Endothelial cell (in vitro differentiated cells): ENCODE measurements at regions not wholly inside any gene's neighbourhood (a gene's known extent, or its start where the extent isn't known, plus 50 kb on each side); places are given as distances from the start of the nearest gene placed in this dataset.

ENCODE experiments used
- DNase-seq: peaks from one replicate; pipeline ENCODE4 v3.0.0; 2021; ENCODE audit warnings: low spot score
- H3K27ac Mint-ChIP-seq: one replicate; pipeline ENCODE4 v1.8.0; 2021; ENCODE audit warnings: mixed read lengths, inconsistent platforms; ENCODE audit not compliant: unreplicated experiment
- H3K27me3 Mint-ChIP-seq: one replicate; pipeline ENCODE4 v1.8.0; 2021; ENCODE audit warnings: mild to moderate bottlenecking, moderate library complexity, mixed read lengths, inconsistent platforms; ENCODE audit not compliant: unreplicated experiment
- H3K36me3 Mint-ChIP-seq: one replicate; pipeline ENCODE4 v1.8.0; 2021; ENCODE audit warnings: mild to moderate bottlenecking, low read depth, mixed read lengths, inconsistent platforms; ENCODE audit not compliant: unreplicated experiment
- H3K4me1 Mint-ChIP-seq: one replicate; pipeline ENCODE4 v1.8.0; 2021; ENCODE audit warnings: mild to moderate bottlenecking, mixed read lengths, inconsistent platforms; ENCODE audit not compliant: unreplicated experiment
- H3K4me3 Mint-ChIP-seq: one replicate; pipeline ENCODE4 v1.8.0; 2021; ENCODE audit warnings: mild to moderate bottlenecking, mixed read lengths, inconsistent platforms; ENCODE audit not compliant: unreplicated experiment
- H3K9me3 Mint-ChIP-seq: one replicate; pipeline ENCODE4 v1.8.0; 2021; ENCODE audit warnings: mixed read lengths, inconsistent platforms; ENCODE audit not compliant: unreplicated experiment
- CTCF ChIP-seq: fragments of 200-600 bp; sonication (generic); IDR thresholded peaks from one replicate; pipeline ENCODE4 v1.5.0; 2021; ENCODE audit warnings: antibody characterized with exemption; ENCODE audit not compliant: unreplicated experiment

DNA sequence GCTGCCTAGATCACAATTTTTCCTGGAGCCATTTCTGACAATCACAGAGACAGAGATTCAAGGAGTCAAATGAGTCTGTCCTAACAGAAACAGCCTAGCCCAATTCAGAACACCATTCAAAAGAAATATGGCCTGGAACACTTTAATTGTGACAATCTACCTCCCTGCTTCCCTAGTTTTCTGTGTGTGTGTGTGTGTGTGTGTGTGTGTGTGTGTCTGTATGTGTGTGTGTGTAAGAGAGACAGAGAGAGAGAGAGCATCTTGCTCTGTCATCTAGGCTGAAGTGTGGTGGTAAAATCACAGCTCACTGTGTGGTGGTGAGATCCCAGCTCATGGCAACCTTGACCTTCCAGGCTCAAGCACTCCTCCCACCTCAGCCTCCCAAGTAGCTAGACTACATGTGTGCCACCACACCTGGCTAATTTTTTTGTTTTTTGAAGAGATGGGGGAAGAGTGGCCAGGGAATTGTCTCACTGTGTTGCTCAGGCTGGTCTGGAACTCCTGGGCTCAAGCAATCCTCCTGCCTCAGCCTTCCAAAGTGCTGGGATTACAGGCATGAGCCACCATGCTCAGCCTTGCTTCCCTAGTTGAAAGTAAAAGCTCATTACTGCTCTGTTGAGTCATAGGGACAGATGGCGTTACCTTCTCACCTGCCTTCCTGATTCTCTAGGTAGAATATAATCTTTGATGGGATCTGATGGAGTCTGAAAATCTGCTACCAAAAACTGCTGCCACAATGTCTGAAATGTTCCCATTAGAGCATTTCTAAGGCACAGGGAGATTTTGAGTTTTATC lies 89.6 kb upstream of the BEND6 start:
- no peak for TF ChIP-seq CTCF
- Mint-ChIP-seq H3K9me3 (no peaks in the 10 kb centered on the region), H3K36me3 (no peaks in the 10 kb centered on the region), H3K27ac (no peak overlapping the region), H3K4me1 (peaks cover 26% of the 10 kb centered on the region), H3K4me3 (no peak overlapping the region), H3K27me3 (peaks cover 4% of the 10 kb centered on the region)
- no peak for DNase-seq

GRCh38 chr6:56864171-56864616 lies 90.7 kb upstream of the BEND6 start:
- Mint-ChIP-seq H3K4me1 (peaks cover 25% of the 10 kb centered on the region), H3K36me3 (no peaks in the 10 kb centered on the region), H3K27me3 (peaks cover 4% of the 10 kb centered on the region), H3K9me3 (no peaks in the 10 kb centered on the region), H3K27ac (no peak overlapping the region), H3K4me3 (no peak overlapping the region)
- no peak for DNase-seq
- no peak for TF ChIP-seq CTCF

- H3K36me3 Mint-ChIP-seq, result no peaks in the 10 kb centered on the region
- H3K27me3 Mint-ChIP-seq, result peaks cover 4% of the 10 kb centered on the region
- DNase-seq, result no peak
- H3K9me3 Mint-ChIP-seq, result no peaks in the 10 kb centered on the region
- H3K4me1 Mint-ChIP-seq, result peaks cover 19% of the 10 kb centered on the region
- no peak overlapping the region for H3K4me3 Mint-ChIP-seq
- TF ChIP-seq CTCF, result no peak
- no peak overlapping the region for H3K27ac Mint-ChIP-seq
Measured at GRCh38 chr6:56863366-56863765, 91.5 kb upstream of the BEND6 start.

DNA sequence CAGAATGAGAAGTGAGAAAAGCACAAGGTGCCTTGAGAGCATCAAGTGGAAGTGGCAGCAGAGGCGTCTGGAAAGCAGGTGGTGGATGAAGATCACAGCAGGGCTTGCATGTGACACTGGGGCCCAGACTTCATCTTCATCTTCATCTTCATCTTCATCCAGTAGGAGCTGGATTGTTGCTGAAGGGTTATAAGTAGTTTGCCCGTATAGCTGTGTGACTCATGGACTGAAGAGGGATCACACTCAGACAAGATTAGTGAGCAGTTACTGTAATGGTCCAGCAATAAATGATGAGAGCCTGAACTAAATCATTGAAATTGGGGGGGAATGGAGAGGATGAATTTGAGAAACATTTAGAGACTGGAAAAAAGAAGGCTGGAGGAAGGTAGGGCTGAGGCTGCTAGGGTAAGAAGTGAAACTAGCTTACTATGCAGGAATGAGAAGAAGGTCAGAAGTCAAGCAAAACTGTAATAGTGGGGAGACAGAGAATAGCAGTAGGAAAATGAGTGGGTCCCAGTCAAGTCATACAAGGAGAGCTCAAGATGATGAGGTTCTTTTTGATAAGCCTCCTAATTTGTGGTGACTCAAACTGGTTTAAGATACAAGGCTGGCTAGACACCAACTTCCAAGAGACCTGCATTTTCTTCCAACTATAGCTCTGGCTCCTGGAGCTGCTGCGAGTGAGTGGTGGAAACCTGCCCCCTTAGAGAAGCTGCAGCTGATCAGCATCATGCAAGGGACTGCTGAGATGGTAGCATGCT lies 92.3 kb upstream of the BEND6 start:
- DNase-seq, result no peak
- no peak overlapping the region for H3K4me3 Mint-ChIP-seq

More for the DNA sequence above, 92.3 kb upstream of the BEND6 start:
- no peak for TF ChIP-seq CTCF
- Mint-ChIP-seq H3K27ac (peak overlapping the region; percentile 12), H3K27me3 (peaks cover 4% of the 10 kb centered on the region), H3K9me3 (no peaks in the 10 kb centered on the region), H3K4me1 (peaks cover 25% of the 10 kb centered on the region), H3K36me3 (no peaks in the 10 kb centered on the region)
